ENCODE measurements at regions not wholly inside any gene's neighbourhood (a gene's known extent, or its start where the extent isn't known, plus 50 kb on each side); places are given as distances from the start of the nearest gene placed in this dataset.

GRCh38 chr12:126545411-126545810 lies 1480.2 kb downstream of the AACS start:
- Histone ChIP-seq H3K79me1 (ENCODE audit: insufficient read depth, low read depth, low read length, poor library complexity, severe bottlenecking) (no peaks in the 10 kb centered on the region), H3K9ac (ENCODE audit: extremely low read depth, insufficient read length, low read length) (no peak overlapping the region)
- peaks cover 9 to 10% of the 10 kb centered on the region in 2 experiments for H3K9me3 Mint-ChIP-seq

More at GRCh38 chr12:126545411-126545810, 1480.2 kb downstream of the AACS start:
- Histone ChIP-seq H4K20me1 (ENCODE audit: control insufficient read depth, insufficient read depth, insufficient read length) (no peaks in the 10 kb centered on the region), H3K23ac (ENCODE audit: insufficient read length, low read depth, low read length) (no peak overlapping the region), H2AFZ (ENCODE audit: low read length) (no peak overlapping the region), H4K8ac (replicated peaks; ENCODE audit: insufficient read length, low read depth, low read length) (no peak overlapping the region), H3K9me3 (ENCODE audit: control insufficient read depth, low read depth, low read length) (no peaks in the 10 kb centered on the region), H2BK5ac (ENCODE audit: insufficient read length, low read length) (no peak overlapping the region), H3K23me2 (ENCODE audit: insufficient read length, low read depth, low read length, poor library complexity, severe bottlenecking) (no peaks in the 10 kb centered on the region), H2BK15ac (ENCODE audit: low read depth, low read length) (no peak overlapping the region), H3K4ac (ENCODE audit: low read depth, low read length) (no peak overlapping the region), H3K56ac (ENCODE audit: insufficient read length, low read depth, low read length) (no peak overlapping the region), H3T11ph (ENCODE audit: low read length) (no peak overlapping the region), H3K18ac (ENCODE audit: insufficient read length, low read depth, low read length) (no peak overlapping the region), H2AK5ac (ENCODE audit: insufficient read length, low read length) (no peak overlapping the region), H3K4me2 (ENCODE audit: insufficient read depth, insufficient read length, low read length) (no peak overlapping the region), H3K27ac (ENCODE audit: insufficient read length, low read depth, low read length) (no peak overlapping the region), H3K79me2 (ENCODE audit: insufficient read depth, low read length) (no peaks in the 10 kb centered on the region), H2BK120ac (ENCODE audit: low read depth, low read length, poor library complexity, severe bottlenecking) (no peak overlapping the region), H4K91ac (ENCODE audit: insufficient read length, low read depth, low read length) (no peak overlapping the region), H2BK20ac (ENCODE audit: low read depth, low read length, poor library complexity, severe bottlenecking) (no peak overlapping the region), H3K4me1 (ENCODE audit: insufficient read depth, low read length) (no peaks in the 10 kb centered on the region), H3K14ac (ENCODE audit: insufficient read depth, low read length) (no peak overlapping the region), H3K27me3 (ENCODE audit: insufficient read depth, low read length) (no peaks in the 10 kb centered on the region), H2BK12ac (ENCODE audit: insufficient read length, low read depth, low read length) (no peak overlapping the region), H4K5ac (ENCODE audit: insufficient read length, low read depth, low read length) (no peak overlapping the region)
- peaks cover 0 to 11% (median 4%) of the 10 kb centered on the region in 3 experiments; a peak in 5 of 7 replicates for H3K36me3 Mint-ChIP-seq (ENCODE audit: insufficient read depth in 1 of 3, low read depth in 3 of 3)
- DNase-seq: no peak
- no peak overlapping the region for H3K4me3 Mint-ChIP-seq
- WGBS (ENCODE audit: extremely low coverage, insufficient read length, low lambda C conversion rate): no CpG with 5 or more reads among the region's 4 CpGs
- H3K27me3 Mint-ChIP-seq (ENCODE audit: low read depth): no peaks in the 10 kb centered on the region; the same call in 1 of the 2 replicates
- TF ChIP-seq CTCF (conservative IDR thresholded peaks at IDR 0.05): no peak
- no peak overlapping the region for H3K27ac Mint-ChIP-seq
- H3K4me1 Mint-ChIP-seq: peaks cover 16 to 17% of the 10 kb centered on the region in 2 experiments

All from H9 (cell line).